ELF-1 (cell line): ENCODE measurements at regions not wholly inside any gene's neighbourhood (a gene's known extent, or its start where the extent isn't known, plus 50 kb on each side); places are given as distances from the start of the nearest gene placed in this dataset.
"Not testable (repeated sequence)": the region's sequence is repeated elsewhere in the genome, so short reads cannot be mapped to it uniquely, and the experiment has no call there.

Experiments
- DNase-seq: peaks from one replicate; pipeline ENCODE4 v3.0.0-alpha.2; 2016; ENCODE audit warnings: low read depth, low spot score

- no peak for DNase-seq
These were observed 307.0 kb upstream of the CWC22 start for GRCh38 chr2:180314086-180314485.

GRCh38 chr2:180312542-180312941, 305.4 kb upstream of the CWC22 start:
- DNase-seq, result no peak

- DNase-seq, result no peak
These were observed 300.0 kb upstream of the CWC22 start for GRCh38 chr2:180307096-180307495.

GRCh38 chr2:180306346-180306745, 299.2 kb upstream of the CWC22 start:
- DNase-seq, result no peak

GRCh38 chr2:180291552-180292421, 284.7 kb upstream of the CWC22 start:
- no peak for DNase-seq

- no peak for DNase-seq
These were observed 284.0 kb upstream of the CWC22 start for GRCh38 chr2:180291060-180291459.

GRCh38 chr2:180289627-180290026, 282.5 kb upstream of the CWC22 start:
- DNase-seq, result no peak

- no peak for DNase-seq
These were observed 272.5 kb upstream of the CWC22 start for GRCh38 chr2:180279581-180279980.

GRCh38 chr2:180276733-180277132, 269.6 kb upstream of the CWC22 start:
- no peak for DNase-seq

- DNase-seq, result no peak
These were observed 260.9 kb upstream of the CWC22 start for GRCh38 chr2:180268006-180268405.

- no peak for DNase-seq
These were observed 254.9 kb upstream of the CWC22 start for GRCh38 chr2:180261976-180262375.

GRCh38 chr2:180258579-180258978, 251.5 kb upstream of the CWC22 start:
- DNase-seq, result no peak

GRCh38 chr2:180258041-180258537, 251.0 kb upstream of the CWC22 start:
- no peak for DNase-seq

- DNase-seq, result no peak
These were observed 250.2 kb upstream of the CWC22 start for GRCh38 chr2:180257247-180257646.

GRCh38 chr2:180255981-180256380, 248.9 kb upstream of the CWC22 start:
- no peak for DNase-seq

GRCh38 chr2:180254872-180255271, 247.8 kb upstream of the CWC22 start:
- no peak for DNase-seq

GRCh38 chr2:180247658-180248057, 240.6 kb upstream of the CWC22 start:
- no peak for DNase-seq

- DNase-seq, result no peak
These were observed 239.2 kb upstream of the CWC22 start for GRCh38 chr2:180246268-180246667.

- no peak for DNase-seq
These were observed 233.7 kb upstream of the CWC22 start for GRCh38 chr2:180240774-180241173.

- DNase-seq, result no peak
These were observed 231.6 kb upstream of the CWC22 start for GRCh38 chr2:180238729-180239128.

GRCh38 chr2:180236061-180236460, 229.0 kb upstream of the CWC22 start:
- DNase-seq, result not testable (repeated sequence)

- not testable (repeated sequence) for DNase-seq
These were observed 228.4 kb upstream of the CWC22 start for GRCh38 chr2:180235506-180235905.

- DNase-seq, result not testable (repeated sequence)
These were observed 227.9 kb upstream of the CWC22 start for GRCh38 chr2:180234991-180235390.
